ENCODE measurements at regions not wholly inside any gene's neighbourhood (a gene's known extent, or its start where the extent isn't known, plus 50 kb on each side); places are given as distances from the start of the nearest gene placed in this dataset.

DNA sequence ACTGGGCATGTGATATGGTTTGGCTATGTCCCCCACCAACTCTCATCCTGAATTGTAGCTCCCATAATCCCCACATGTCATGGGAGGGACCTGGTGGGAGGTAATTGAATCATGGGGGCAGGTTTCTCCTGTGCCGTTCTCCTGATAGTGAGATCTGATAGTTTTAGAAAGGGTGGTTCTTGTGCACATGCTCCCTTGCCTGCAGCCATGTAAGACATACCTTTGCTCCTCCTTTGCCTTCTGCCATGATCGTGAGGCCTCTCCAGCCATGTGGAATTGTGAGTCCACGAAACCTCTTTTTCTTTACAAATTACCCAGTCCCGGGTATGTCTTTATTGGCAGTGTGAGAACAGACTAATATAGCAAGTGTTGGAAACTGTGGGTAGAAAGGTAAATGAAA is 99.5 kb upstream of the HMCN1 start:
- TF ChIP-seq, protein P1, sequence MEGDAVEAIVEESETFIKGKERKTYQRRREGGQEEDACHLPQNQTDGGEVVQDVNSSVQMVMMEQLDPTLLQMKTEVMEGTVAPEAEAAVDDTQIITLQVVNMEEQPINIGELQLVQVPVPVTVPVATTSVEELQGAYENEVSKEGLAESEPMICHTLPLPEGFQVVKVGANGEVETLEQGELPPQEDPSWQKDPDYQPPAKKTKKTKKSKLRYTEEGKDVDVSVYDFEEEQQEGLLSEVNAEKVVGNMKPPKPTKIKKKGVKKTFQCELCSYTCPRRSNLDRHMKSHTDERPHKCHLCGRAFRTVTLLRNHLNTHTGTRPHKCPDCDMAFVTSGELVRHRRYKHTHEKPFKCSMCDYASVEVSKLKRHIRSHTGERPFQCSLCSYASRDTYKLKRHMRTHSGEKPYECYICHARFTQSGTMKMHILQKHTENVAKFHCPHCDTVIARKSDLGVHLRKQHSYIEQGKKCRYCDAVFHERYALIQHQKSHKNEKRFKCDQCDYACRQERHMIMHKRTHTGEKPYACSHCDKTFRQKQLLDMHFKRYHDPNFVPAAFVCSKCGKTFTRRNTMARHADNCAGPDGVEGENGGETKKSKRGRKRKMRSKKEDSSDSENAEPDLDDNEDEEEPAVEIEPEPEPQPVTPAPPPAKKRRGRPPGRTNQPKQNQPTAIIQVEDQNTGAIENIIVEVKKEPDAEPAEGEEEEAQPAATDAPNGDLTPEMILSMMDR (IDR thresholded peaks at IDR 0.05; ENCODE audit: insufficient read depth, low read length) = no peak
- TF ChIP-seq GABPA (IDR thresholded peaks at IDR 0.05; ENCODE audit: low read depth) = no peak
- no peak for TF ChIP-seq POLR2AphosphoS5 (IDR thresholded peaks at IDR 0.05; ENCODE audit: low read depth)
- TF ChIP-seq, protein P2, sequence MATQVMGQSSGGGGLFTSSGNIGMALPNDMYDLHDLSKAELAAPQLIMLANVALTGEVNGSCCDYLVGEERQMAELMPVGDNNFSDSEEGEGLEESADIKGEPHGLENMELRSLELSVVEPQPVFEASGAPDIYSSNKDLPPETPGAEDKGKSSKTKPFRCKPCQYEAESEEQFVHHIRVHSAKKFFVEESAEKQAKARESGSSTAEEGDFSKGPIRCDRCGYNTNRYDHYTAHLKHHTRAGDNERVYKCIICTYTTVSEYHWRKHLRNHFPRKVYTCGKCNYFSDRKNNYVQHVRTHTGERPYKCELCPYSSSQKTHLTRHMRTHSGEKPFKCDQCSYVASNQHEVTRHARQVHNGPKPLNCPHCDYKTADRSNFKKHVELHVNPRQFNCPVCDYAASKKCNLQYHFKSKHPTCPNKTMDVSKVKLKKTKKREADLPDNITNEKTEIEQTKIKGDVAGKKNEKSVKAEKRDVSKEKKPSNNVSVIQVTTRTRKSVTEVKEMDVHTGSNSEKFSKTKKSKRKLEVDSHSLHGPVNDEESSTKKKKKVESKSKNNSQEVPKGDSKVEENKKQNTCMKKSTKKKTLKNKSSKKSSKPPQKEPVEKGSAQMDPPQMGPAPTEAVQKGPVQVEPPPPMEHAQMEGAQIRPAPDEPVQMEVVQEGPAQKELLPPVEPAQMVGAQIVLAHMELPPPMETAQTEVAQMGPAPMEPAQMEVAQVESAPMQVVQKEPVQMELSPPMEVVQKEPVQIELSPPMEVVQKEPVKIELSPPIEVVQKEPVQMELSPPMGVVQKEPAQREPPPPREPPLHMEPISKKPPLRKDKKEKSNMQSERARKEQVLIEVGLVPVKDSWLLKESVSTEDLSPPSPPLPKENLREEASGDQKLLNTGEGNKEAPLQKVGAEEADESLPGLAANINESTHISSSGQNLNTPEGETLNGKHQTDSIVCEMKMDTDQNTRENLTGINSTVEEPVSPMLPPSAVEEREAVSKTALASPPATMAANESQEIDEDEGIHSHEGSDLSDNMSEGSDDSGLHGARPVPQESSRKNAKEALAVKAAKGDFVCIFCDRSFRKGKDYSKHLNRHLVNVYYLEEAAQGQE (IDR thresholded peaks at IDR 0.05; ENCODE audit: insufficient replicate concordance, low read depth) = no peak
- TF ChIP-seq SPI1 (IDR thresholded peaks at IDR 0.05; ENCODE audit: borderline replicate concordance, low read depth) = no peak

All from HL-60 (cell line).